GM23338 (cell line): ENCODE measurements at regions not wholly inside any gene's neighbourhood (a gene's known extent, or its start where the extent isn't known, plus 50 kb on each side); places are given as distances from the start of the nearest gene placed in this dataset.

Experiments
- ATAC-seq: fragments of 200-7000 bp; cut with Tn5 transposase; 3 replicates; pipeline ENCODE4 v1.9.1; 2020
- DNase-seq: peaks from one replicate; pipeline ENCODE4 v3.0.0-alpha.2; 2015; ENCODE audit warnings: low spot score
- H2AFZ ChIP-seq: fragments of 200-600 bp; sonication (generic); 2 replicates; pipeline ENCODE4 v1.8.0; 2016; ENCODE audit warnings: antibody characterized with exemption, mild to moderate bottlenecking, moderate library complexity
- H3F3A ChIP-seq: fragments of 200-600 bp; sonication (generic); replicated peaks from 2 replicates; pipeline ENCODE4 v1.8.0; 2017; ENCODE audit warnings: antibody characterized with exemption, mixed run types, low read depth
- H3K27ac ChIP-seq: fragments of 200-600 bp; sonication (generic); 2 replicates; pipeline ENCODE4 v1.6.1; 2016; ENCODE audit warnings: low read depth
- H3K27me3 ChIP-seq: fragments of 200-600 bp; sonication (generic); 2 replicates; pipeline ENCODE4 v1.8.0; 2016; ENCODE audit warnings: mild to moderate bottlenecking, mixed run types, moderate library complexity; ENCODE audit not compliant: insufficient read depth
- H3K36me3 ChIP-seq: fragments of 200-600 bp; sonication (generic); 2 replicates; pipeline ENCODE4 v1.8.0; 2016; ENCODE audit warnings: mild to moderate bottlenecking; ENCODE audit not compliant: insufficient read depth
- H3K4me1 ChIP-seq: fragments of 200-600 bp; sonication (generic); 2 replicates; pipeline ENCODE4 v1.8.0; 2016; ENCODE audit warnings: mild to moderate bottlenecking, moderate library complexity; ENCODE audit not compliant: insufficient read depth
- H3K4me2 ChIP-seq: fragments of 200-600 bp; sonication (generic); 2 replicates; pipeline ENCODE4 v1.7.1; 2017; ENCODE audit warnings: mixed run types
- H3K4me3 ChIP-seq: fragments of 200-600 bp; sonication (generic); 2 replicates; pipeline ENCODE4 v1.6.1; 2016; ENCODE audit warnings: mixed run types
- H3K79me2 ChIP-seq: fragments of 200-600 bp; sonication (generic); replicated peaks from 2 replicates; pipeline ENCODE4 v1.8.0; 2017; ENCODE audit warnings: mild to moderate bottlenecking; ENCODE audit not compliant: insufficient read depth
- H3K9me2 ChIP-seq: fragments of 200-600 bp; sonication (generic); 2 replicates; pipeline ENCODE4 v1.8.0; 2017; ENCODE audit not compliant: insufficient read depth
- H4K20me1 ChIP-seq: fragments of 200-600 bp; sonication (generic); replicated peaks from 2 replicates; pipeline ENCODE4 v1.8.0; 2017; ENCODE audit warnings: mild to moderate bottlenecking; ENCODE audit not compliant: insufficient read depth
- H3K27ac Mint-ChIP-seq: 2 replicates; pipeline ENCODE4 v1.8.0; 2020; ENCODE audit warnings: inconsistent platforms, mild to moderate bottlenecking, moderate library complexity, mixed read lengths
- H3K27me3 Mint-ChIP-seq: 3 replicates; pipeline ENCODE4 v1.8.0; 2022; ENCODE audit warnings: low read depth, mild to moderate bottlenecking, moderate library complexity, mixed read lengths, inconsistent platforms; ENCODE audit not compliant: insufficient read depth, poor library complexity
- H3K36me3 Mint-ChIP-seq: 3 replicates; pipeline ENCODE4 v1.8.0; 2021; ENCODE audit warnings: low read depth, mild to moderate bottlenecking, inconsistent platforms, moderate library complexity, mixed read lengths
- H3K4me1 Mint-ChIP-seq: 3 replicates; pipeline ENCODE4 v1.8.0; 2020; ENCODE audit warnings: mild to moderate bottlenecking, inconsistent platforms, mixed read lengths
- H3K4me3 Mint-ChIP-seq: 3 replicates; pipeline ENCODE4 v1.8.0; 2021; ENCODE audit warnings: moderate library complexity, mild to moderate bottlenecking, inconsistent platforms, mixed read lengths
- H3K9me3 Mint-ChIP-seq: 3 replicates; pipeline ENCODE4 v1.8.0; 2020; ENCODE audit warnings: moderate library complexity, mild to moderate bottlenecking, inconsistent platforms, mixed read lengths
- CREB1 ChIP-seq: fragments of 250-450 bp; sonication (Bioruptor Pico); IDR thresholded peaks from 2 replicates; pipeline ENCODE4 v1.5.0; 2020; ENCODE audit warnings: low read depth, mild to moderate bottlenecking, moderate library complexity
- CTCF ChIP-seq, 2 experiments: fragments of 200-600 bp in 1 of 2; sonication (generic) in 1 of 2; conservative IDR thresholded peaks; 2 replicates each; pipeline versions ENCODE4 v1.5.1 to v1.6.1; 2016 to 2017; ENCODE audit warnings: antibody characterized with exemption in 2 of 2, low read depth in 2 of 2, mild to moderate bottlenecking in 2 of 2, moderate library complexity in 1 of 2
- EZH2 ChIP-seq: fragments of 200-600 bp; sonication (generic); IDR thresholded peaks from one replicate; pipeline ENCODE4 v1.8.0; 2017; ENCODE audit warnings: antibody characterized with exemption, mild to moderate bottlenecking, low read depth; ENCODE audit not compliant: unreplicated experiment
- EZH2phosphoT487 ChIP-seq: fragments of 200-600 bp; sonication (generic); IDR thresholded peaks from one replicate; pipeline ENCODE4 v1.8.1; 2018; ENCODE audit warnings: antibody characterized with exemption; ENCODE audit not compliant: unreplicated experiment
- JUNB ChIP-seq: IDR thresholded peaks from one replicate; pipeline ENCODE4 v1.6.1; 2016; ENCODE audit warnings: antibody characterized with exemption; ENCODE audit not compliant: unreplicated experiment
- NANOG ChIP-seq: IDR thresholded peaks from 2 replicates; pipeline ENCODE4 v1.6.1; 2016; ENCODE audit warnings: antibody characterized with exemption, borderline replicate concordance
- POLR2AphosphoS5 ChIP-seq: IDR thresholded peaks from 2 replicates; pipeline ENCODE4 v1.6.1; 2016; ENCODE audit warnings: antibody characterized with exemption, low read depth
- REST ChIP-seq: IDR thresholded peaks from one replicate; pipeline ENCODE4 v1.6.1; 2018; ENCODE audit warnings: antibody characterized with exemption; ENCODE audit not compliant: unreplicated experiment
- STAT1 ChIP-seq: IDR thresholded peaks from one replicate; pipeline ENCODE4 v1.6.1; 2016; ENCODE audit warnings: antibody characterized with exemption; ENCODE audit not compliant: unreplicated experiment
- ZNF331 ChIP-seq: fragments of 250-450 bp; sonication (Bioruptor Pico); IDR thresholded peaks from 2 replicates; pipeline ENCODE4 v1.5.0; 2020; ENCODE audit warnings: low read depth, mild to moderate bottlenecking, moderate library complexity
- TF ChIP-seq, protein P1 (sequence below): IDR thresholded peaks from 2 replicates; pipeline ENCODE4 v1.6.1; 2016; ENCODE audit warnings: antibody characterized with exemption

GRCh38 chr9:88783711-88784083, 207.6 kb upstream of the S1PR3 start (continued):
- TF ChIP-seq EZH2phosphoT487: no peak
- TF ChIP-seq, protein P1, sequence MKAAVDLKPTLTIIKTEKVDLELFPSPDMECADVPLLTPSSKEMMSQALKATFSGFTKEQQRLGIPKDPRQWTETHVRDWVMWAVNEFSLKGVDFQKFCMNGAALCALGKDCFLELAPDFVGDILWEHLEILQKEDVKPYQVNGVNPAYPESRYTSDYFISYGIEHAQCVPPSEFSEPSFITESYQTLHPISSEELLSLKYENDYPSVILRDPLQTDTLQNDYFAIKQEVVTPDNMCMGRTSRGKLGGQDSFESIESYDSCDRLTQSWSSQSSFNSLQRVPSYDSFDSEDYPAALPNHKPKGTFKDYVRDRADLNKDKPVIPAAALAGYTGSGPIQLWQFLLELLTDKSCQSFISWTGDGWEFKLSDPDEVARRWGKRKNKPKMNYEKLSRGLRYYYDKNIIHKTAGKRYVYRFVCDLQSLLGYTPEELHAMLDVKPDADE: no peak
- no peak for TF ChIP-seq POLR2AphosphoS5
- TF ChIP-seq REST: no peak
- TF ChIP-seq EZH2: no peak
- no peak for TF ChIP-seq JUNB

- Histone ChIP-seq H4K20me1 (no peaks in the 10 kb centered on the region), H3K27ac (no peak overlapping the region), H3K4me2 (no peak overlapping the region), H3K36me3 (no peaks in the 10 kb centered on the region), H3K9me2 (peaks cover 9% of the 10 kb centered on the region; the same call in 1 of the 2 replicates), H3K27me3 (no peaks in the 10 kb centered on the region), H3F3A (no peaks in the 10 kb centered on the region), H3K4me3 (no peak overlapping the region), H3K4me1 (0 out of 2 replicates have a peak, but pooled peaks cover 4% of the 10 kb centered on the region), H3K79me2 (no peaks in the 10 kb centered on the region), H2AFZ (no peak overlapping the region)
- peaks cover 7% of the 10 kb centered on the region; the same call in 2 of the 3 replicates for H3K4me1 Mint-ChIP-seq
- no peaks in the 10 kb centered on the region for H3K36me3 Mint-ChIP-seq
- H3K27ac Mint-ChIP-seq: no peak overlapping the region
- no peak overlapping the region for H3K4me3 Mint-ChIP-seq
- no peaks in the 10 kb centered on the region for H3K9me3 Mint-ChIP-seq
- H3K27me3 Mint-ChIP-seq: peaks cover 6% of the 10 kb centered on the region
- no peak for DNase-seq
- no peak for ATAC-seq
- TF ChIP-seq NANOG: no peak
- TF ChIP-seq JUNB: no peak
- no peak for TF ChIP-seq EZH2phosphoT487
- no peak for TF ChIP-seq STAT1
- no peak for TF ChIP-seq POLR2AphosphoS5
- TF ChIP-seq EZH2: no peak
- TF ChIP-seq ZNF331 (CRISPR knock-in tag): no peak
- TF ChIP-seq CREB1: no peak
- TF ChIP-seq, protein P1: no peak
- TF ChIP-seq CTCF (conservative IDR thresholded peaks at IDR 0.05; ENCODE audit: low read depth in 2 of 2): no peak
- no peak for TF ChIP-seq REST
Measured at GRCh38 chr9:88784960-88785359, 206.3 kb upstream of the S1PR3 start.
